ENCODE measurements at regions not wholly inside any gene's neighbourhood (a gene's known extent, or its start where the extent isn't known, plus 50 kb on each side); places are given as distances from the start of the nearest gene placed in this dataset.
"Not testable (repeated sequence)": the region's sequence is repeated elsewhere in the genome, so short reads cannot be mapped to it uniquely, and the experiment has no call there.

DNA sequence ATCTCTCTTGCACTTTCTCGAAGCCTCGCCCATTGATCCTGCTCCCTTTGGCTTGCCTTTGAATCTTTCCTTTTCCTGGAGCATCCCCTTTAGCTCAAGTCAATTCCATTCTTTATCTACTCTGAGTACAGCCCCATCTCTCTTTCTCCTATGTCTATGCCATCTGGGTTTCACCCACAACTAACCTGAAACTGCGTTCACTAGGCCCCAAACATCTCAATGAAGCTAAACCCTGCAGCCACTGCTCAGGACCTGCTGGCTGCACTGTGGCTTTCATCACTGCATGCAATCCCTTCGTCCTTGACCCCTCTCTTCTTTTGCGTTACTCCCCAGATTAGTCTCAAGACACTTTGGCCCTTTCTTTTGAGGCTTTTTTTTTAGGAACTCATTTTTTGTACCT, 81.6 kb upstream of the CYRIA start:
- no peak for DNase-seq

DNA sequence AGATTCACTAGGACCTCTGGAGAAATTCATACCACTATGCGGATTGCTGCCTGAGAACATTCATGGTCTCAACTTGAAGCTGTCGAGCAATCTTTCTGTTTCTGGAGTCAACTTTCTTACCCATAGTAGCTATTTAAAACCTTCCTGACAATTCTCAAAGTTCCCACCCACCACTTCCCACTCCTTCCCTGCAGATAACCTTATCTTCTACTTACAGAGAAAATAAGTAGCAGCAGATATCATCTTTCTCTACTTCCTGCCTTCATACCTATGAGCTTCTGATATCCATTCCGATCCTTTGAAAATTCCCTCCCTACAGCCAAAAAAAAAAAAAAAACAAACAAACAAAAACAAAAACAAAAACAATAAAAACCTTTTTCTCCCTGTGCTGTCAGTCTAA, 81.2 kb upstream of the CYRIA start:
- no peak for DNase-seq

DNA sequence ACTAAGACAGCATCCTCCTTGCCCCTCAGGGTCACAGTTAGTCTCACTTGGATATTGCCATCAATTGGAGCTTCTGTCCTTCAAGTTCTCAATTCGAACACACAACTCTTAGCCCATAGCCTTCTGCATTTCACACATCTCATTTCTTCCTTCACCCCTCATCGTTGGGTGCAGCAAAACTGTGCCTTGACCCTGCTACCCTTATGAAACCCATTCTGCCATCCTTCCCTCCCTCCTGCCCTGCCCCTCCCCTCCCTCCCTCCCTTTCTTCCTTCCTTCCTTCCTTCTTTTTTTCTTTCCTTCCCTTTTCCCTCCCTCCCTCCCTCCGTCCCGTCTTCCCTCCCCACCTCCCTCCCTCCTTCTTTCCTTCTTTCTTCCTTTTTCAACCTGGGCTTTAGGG, 80.7 kb upstream of the CYRIA start:
- DNase-seq = no peak

DNA sequence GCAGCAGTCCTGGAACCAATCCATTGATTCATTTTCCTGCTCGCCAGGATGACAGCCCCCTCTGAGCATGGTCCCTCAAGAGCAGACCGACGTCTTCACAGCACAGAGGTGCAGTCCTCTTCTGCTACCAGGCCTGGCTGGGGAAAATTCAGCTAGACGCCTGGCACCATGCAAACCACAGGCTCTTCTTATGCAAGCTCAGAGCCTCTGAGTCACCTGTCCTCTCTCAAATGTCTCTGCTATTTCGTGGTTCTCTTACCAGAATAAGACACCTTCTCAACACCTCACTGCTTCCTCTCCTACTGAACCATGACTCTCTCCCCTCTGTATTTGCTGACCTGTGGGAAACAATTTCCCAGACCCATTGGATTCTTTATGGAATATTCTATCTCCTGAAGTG, 79.8 kb upstream of the CYRIA start:
- no peak for DNase-seq

DNA sequence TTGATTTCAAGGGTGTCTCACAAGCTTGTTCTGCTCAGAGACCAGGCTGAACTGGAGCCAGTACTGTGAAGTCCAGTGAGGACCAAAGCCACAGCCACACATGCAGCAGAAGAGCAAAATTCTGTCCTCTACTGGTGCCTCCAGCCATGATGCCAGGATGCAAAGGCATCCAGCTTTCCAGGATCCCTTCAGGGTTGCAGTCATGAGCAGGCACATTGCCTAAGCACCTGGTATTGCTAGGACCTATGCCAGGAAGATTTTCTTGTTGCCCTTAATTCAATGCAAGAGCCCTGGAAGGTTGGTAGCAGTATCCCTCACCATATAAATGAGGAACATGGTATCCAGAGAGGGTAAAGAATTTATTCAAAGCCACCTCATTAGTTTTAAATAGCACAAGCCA, 78.9 kb upstream of the CYRIA start:
- no peak for DNase-seq

DNA sequence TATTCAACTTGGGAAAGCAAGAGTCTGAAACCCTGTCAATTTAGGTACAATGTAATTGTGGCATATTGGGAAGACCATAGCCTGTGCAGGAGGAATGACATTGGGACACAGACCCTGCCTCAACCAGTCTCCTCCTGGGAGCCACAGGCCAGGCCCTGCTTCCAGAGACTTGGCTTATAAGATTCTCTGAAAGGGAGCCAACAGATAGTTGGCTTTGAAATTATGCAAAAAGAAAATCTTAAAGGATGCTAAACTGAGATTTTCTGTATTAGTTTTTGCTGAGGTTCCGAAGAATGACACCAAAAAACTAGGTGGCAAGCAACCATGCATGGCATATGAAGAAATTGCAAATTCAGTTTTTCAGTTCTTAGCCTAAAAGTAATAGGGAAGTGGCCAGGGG, 76.4 kb upstream of the CYRIA start:
- no peak for DNase-seq

DNA sequence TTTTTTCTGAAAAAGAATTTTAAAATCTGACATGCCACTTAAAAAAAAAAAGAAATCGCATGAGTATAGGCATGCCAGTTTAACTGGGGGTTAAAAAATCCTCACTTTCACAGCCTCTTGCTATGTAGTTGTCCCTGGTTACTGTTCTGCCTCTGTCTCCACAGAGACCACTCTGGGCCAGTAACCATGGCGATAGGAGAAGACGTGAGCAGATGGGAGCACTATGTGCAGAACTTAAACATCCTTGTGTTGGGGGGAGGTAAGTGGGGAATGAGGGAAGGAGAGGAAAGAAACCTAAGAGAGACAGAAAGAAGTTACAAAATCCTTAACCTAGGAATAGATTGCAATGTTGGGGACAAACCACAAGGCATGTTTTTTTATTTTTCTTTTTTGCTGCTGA, 75.9 kb upstream of the CYRIA start:
- no peak for DNase-seq

DNA sequence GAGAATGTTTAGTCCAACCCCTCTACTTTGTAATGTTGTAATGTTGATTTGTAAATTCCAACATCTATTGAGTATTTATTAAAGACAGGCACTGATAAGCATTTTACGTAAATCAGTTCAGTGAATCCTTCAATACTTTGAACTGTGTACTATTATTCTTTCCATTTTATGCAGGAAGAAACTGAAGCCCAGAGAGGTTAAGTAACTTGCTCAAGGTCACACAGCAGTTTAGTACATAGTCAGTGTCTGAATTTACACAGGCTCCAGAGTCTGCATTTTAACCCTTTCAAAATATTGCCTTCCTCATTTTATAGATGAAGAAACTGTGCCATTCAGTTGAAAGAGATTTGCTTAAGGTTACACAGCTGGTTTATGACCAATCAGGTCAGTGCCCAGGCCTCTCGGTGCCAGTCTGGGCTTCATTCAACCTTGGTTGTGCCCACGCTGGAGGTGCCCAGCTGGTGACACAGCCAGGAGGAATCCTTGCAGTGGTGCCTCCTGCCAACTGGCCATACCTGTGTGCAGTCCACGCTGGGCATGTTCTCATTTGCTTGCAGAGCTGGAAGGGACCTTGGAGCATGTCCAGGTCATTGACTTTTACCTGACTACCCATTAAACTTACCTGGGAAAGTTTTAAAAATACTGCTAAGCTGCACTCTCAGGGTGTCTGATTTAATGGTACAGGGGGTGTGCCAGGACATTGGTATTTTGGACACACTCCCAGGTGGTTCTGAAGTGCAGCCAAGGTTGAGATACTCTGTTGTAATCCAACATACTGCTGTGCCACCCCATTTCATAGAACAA, 74.3 kb upstream of the CYRIA start:
- DNase-seq = no peak

DNA sequence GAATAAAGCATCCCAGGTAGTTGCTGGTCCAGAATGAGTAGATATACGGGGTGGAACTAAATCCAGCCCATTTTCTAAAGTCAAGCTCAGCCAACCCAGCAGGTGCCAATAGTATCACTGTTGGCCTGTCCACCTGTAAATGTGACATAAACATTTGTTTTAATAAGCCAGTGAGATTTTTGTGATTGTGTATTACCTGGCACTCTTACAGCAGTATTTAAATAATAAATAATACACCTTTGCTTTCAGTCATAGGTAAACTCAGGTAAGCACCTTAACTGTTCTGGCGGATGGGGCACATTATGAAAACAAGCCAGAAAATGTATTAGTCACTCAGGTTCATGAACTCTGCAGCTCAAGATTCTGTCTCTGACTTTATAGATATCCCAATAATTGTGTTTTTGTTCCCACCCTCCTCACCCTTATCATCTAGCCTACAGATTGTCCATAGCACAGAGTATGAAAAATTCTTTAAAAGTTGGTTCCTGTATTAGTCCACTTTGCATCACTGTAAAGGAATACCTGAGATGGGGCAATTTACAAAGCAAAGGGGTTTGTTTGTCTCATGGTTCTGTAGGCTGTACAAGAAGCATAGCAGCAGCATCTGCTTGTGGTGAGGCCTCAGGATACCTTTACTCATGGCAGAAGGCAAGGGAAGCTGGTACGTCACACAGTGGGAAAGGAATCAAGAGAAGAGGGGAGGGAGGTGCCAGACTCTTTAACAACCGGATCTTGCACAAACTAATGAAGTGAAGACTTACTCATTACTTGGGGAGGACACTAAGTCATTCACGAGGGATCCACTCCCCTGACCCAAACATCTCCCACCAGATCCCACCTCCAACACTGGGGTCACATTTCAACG, 73.0 kb upstream of the CYRIA start:
- DNase-seq = no peak

DNA sequence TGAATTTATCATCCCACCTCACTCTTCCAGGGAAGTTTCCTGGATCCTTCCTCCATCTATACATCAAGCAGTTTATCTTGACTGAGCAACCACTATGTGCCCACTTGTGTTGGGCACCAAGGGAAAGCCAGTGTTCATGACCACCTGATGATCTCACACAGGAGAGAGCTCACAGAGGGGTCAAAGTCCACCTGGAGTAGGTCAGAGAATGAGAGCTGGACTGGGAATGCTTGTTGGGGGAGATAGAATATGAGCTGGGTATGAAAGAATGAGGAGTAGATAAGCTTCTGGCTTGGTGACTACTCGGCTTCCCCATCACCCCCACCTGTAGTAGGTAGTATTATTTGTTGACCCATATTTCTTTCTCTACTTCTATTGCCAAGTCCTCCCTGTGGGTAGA, 72.2 kb upstream of the CYRIA start:
- no peak for DNase-seq

DNA sequence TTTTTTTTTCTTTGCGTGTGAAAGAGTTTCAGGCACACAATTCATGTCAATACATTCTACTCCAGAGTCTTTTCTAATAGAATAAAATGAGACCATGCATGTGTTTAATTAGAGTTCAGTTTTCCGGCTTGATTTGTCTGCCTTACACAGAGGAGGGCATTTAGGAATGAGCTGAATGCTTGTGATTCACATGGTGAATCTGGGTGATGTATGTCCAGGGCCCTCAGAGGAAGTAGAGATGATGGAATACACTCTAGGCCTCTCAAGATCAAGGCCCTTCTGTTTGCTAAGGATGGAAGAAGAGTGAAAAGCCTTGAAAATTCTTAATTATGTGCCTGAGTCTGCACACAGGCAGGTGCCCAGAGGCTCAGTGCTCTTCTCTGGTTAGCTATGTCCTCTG, 71.0 kb upstream of the CYRIA start:
- DNase-seq = no peak

DNA sequence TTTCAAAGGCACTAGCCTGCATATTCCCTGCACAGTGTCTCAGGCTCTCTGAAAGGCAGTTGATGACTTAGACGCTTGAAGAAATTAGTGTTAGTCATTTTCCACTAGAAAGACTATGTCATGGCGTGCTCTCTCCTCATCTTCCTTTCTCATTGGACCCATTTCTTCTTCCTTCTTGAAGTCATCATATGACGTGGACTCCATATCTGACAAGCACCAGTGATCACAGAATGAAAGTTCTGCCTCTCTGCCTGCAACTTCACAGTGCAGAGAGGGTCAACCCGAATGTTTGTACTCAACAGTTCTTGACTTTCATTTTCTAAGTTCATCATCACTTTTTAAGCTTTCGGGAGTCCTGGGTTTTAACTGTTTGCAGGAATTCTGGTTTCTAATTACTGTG, 63.7 kb upstream of the CYRIA start:
- no peak for DNase-seq

DNA sequence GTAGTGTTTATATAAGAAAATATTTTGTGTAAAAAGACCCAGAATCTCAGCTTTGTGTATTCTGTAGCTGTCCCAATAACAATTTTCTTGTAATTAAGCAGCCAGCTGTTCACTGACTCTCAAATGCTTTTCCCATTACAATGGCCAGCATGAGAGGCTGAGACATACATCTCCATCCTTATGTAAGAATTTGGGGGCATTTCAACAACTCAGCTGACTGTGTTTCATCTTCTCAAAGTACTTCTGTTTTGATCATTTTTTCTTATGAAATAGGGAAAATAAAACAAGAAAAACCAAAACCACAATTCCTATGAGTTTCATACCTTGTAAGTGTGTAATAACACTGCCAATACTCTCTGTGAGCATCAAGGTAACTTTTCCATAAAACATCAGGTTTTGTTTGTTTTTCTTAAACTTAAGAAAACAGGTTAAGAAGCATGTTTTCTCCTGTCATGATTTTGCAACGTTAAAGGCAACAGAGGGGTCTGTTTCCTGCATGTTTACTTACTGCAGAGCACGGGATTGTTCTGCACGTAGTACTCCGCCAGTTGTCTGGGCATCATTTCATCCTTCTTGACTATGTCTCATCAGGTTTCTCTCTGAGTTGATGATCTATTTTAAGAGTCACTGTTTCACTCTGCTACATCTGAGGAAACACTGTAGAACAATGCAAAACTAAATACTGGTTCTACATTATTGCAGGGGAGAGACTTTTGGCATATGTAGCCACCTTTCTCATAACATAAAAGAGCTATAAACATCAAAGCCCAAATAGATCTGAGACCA, 62.9 kb upstream of the CYRIA start:
- DNase-seq = peak; percentile 67 to 75

DNA sequence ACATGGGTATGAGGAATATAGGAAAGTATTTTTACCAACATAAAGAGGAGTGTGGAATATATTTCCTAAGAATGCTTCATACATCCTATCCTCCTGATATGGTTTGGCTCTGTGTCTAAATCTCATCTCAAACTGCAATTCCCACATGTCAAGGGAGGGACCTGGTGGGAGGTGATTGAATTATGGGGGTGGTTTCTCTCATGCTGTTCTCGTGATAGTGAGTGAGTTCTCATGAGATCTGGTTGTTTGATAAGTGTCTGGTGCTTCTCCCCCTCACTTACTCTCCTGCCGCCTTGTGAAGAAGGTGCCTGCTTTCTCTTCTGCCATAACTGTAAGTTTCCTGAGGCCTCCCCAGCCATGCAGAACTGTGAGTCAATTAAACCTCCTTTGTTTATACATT, 62.2 kb upstream of the CYRIA start:
- not testable (repeated sequence) for DNase-seq

DNA sequence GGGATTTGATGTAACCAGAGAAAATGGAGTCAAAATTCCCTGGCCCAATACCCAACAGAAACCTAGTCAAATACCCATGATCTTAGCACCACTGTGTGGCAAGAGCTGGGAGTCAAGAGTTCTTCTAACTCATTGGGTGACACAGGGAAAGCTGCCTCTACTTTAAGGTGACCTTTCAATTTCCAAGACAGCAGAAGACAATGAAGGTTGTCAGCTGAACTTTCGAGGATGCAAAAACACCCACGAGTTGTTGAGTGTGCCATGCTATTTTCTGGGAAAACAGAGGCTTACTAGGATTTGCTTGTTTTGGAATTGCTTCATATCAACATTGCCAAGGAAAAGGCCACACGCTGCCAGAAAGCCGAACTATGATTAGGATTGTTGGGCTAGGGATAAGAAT, 61.6 kb upstream of the CYRIA start:
- peak in 1 of 2 donors; percentile 36 for DNase-seq

DNA sequence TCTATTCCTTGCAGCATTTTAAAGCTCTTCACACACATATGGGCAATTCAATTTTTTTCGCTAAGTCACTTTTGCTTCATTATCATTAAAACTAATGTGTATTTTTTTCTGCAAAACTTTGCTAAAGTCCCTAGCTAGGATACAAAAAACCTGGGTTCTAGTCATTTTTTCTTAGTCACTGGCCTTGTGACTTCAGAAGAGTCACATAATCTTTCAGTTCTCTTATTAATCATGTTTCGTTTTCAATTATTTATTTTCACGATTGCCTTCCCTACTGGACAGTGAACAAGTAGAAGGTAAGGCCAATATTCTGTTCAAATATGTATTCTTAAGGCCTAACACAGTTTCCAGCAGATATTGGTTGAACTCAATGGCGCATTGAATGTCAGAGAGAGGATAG, 60.9 kb upstream of the CYRIA start:
- no peak for DNase-seq

DNA sequence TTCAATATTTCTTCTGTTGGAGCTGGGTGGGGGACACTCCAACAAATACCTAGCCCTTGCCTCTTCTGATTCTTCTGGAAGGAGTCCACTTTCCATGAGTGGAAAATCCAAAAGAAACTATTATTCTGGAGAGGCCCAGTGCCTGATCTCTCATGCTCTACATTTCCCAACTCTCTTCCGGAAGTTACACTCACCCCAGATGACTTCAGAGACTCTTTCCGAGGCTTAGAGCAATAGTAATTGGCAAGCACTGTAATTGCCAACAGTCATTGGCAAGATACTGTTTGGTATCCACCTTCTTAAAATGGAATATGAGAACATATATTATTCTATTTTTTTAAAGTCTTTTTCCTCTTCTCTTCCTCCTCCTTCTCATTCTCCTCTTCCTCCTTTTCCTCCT, 60.5 kb upstream of the CYRIA start:
- DNase-seq = no peak

DNA sequence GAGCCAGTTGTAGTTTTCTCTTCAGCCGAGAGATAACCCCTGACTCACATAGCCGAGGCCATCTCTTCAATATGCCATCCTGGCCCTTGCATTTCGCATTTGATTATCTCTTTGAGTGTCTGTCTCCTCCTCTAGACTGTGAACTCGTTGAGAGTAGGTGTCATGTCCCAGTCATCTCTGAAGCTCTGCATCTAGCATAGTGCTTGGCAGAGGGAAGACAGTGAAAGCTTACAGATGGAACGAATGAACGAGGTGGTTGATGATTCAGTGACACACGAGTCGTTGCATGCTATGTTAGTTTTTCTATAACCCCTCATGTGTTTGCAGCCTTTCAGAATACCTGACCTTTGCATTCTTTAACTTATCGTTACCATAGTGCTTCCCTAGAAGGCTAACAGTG, 59.9 kb upstream of the CYRIA start:
- no peak for DNase-seq

DNA sequence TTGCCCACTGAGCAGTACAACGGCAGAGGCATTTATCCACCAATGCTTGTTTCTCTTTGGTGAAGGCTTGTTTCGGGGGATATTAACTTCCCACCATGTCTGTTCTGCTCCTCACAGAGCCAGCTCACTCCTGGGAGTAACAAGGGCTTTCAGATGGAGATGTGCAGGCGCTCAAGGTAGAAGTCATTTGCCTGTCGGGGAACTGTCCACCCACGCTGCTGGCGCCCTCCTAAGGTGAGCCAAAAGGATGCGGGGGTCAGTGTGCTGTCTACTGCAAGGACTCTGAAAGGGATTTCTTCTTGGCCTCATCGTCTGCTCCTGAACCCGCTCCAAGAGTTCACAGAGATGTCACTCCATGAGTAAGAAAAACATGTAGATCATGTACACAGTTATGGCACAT, 57.0 kb upstream of the CYRIA start:
- DNase-seq = no peak

DNA sequence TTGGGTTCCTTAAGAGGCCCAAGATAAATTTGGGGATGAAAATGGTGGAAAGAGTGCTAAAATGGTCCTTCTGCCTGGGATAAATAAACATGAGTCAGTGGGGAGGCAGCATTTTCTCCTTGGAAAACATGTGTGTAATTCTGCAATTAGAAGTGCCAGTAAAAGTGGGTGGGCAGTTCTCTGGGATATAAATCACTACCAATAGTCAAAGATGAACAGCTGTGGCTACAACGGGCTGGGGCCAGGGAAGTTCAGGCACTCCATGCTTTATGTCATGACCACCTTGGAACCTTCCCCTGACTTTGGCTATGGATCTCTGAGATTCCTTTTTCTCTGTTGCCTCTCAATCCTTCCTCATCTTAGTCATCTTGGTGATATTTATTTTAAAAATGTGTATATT, 56.5 kb upstream of the CYRIA start:
- no peak for DNase-seq

DNA sequence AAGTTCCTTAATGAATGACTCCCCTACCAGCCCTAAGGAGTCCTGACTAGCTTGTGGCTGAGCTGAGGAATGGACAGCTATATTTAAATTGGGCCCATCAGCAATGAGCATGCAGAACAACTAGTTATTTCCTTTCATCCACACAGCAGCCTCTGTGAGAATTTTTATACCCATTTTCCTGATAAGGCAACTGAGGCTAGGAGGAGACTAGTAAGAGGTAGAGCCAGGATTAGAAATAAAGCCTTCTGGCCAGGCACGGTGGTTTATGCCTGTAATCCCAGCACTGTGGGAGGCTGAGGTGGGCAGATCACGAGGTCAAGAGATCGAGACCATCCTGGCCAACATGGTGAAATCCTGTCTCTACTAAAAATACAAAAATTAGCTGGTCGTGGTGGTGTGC, 55.9 kb upstream of the CYRIA start:
- not testable (repeated sequence) for DNase-seq

DNA sequence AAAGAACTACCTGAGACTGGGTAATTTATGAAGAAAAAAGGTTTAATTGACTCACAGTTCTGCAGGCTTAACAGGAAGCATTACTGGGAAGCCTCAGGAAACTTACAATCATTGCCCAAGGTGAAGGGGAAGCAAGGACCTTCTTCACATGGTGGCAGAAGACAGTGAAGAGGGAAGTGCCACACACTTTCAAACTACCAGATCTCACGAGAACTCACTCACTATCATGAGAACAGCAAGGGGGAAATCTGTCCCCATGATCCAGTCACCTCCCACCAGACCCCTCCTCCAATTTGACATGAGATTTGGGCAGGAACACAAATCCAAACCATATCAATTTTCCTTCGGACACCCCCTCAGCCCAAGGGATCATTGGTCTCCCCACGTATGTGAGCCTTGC, 55.1 kb upstream of the CYRIA start:
- peak in 1 of 2 donors; percentile 21 for DNase-seq

DNA sequence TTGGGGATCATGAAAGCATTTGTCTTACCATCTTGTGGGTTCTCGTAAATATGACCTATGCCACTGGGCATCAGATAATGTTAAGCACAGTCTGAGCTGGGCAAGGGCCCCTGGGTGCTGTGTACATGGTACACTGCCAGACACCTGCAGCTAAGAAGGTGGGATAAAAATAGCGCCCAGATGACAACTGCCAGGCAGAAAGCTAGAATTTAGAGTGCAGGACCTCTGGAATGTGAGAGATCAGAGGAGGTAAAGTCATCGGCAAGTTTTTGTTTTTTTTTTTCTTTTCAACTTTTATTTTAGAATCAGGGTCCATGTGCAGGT, 53.8 kb upstream of the CYRIA start:
- DNase-seq = no peak
